ENCODE measurements at regions not wholly inside any gene's neighbourhood (a gene's known extent, or its start where the extent isn't known, plus 50 kb on each side); places are given as distances from the start of the nearest gene placed in this dataset.

GRCh38 chr13:97106323-97106722, 112.0 kb upstream of the OXGR1 start:
- TF ChIP-seq CBX8 (IDR thresholded peaks at IDR 0.05; ENCODE audit: borderline replicate concordance, low read depth, low read length) = no peak
- no peak for TF ChIP-seq POLR2AphosphoS5 (IDR thresholded peaks at IDR 0.05; ENCODE audit: low read depth, low read length)
- TF ChIP-seq MAX (IDR thresholded peaks at IDR 0.05) = no peak
- TF ChIP-seq CTCF (IDR thresholded peaks at IDR 0.05; ENCODE audit: control extremely low read depth in 1 of 3, insufficient read depth in 1 of 3, low read depth in 1 of 3, low read length in 3 of 3) = no peak
- TF ChIP-seq EZH2 (IDR thresholded peaks at IDR 0.05; ENCODE audit: low read depth, low read length, severe bottlenecking) = no peak
- no peak for TF ChIP-seq ATF3 (IDR thresholded peaks at IDR 0.05; ENCODE audit: insufficient read depth, low read depth, low read length)
- TF ChIP-seq YY1 (IDR thresholded peaks at IDR 0.05; ENCODE audit: low read depth, low read length) = no peak
- TF ChIP-seq GTF2F1 (IDR thresholded peaks at IDR 0.05; ENCODE audit: borderline replicate concordance, low read depth, low read length) = no peak
- TF ChIP-seq POLR2A (IDR thresholded peaks at IDR 0.05; ENCODE audit: control extremely low read depth in 1 of 2, low read depth in 2 of 2, low read length in 2 of 2) = no peak
- TF ChIP-seq TAF1 (IDR thresholded peaks at IDR 0.05; ENCODE audit: low read depth, low read length) = no peak
- no peak for TF ChIP-seq E2F6 (IDR thresholded peaks at IDR 0.05)
- TF ChIP-seq RFX5 (IDR thresholded peaks at IDR 0.05; ENCODE audit: borderline replicate concordance, low read depth, low read length) = no peak
- no peak for TF ChIP-seq EP300 (IDR thresholded peaks at IDR 0.05; ENCODE audit: borderline replicate concordance in 1 of 2, low read depth in 2 of 2, low read length in 2 of 2)
